ENCODE measurements at regions not wholly inside any gene's neighbourhood (a gene's known extent, or its start where the extent isn't known, plus 50 kb on each side); places are given as distances from the start of the nearest gene placed in this dataset.

DNA sequence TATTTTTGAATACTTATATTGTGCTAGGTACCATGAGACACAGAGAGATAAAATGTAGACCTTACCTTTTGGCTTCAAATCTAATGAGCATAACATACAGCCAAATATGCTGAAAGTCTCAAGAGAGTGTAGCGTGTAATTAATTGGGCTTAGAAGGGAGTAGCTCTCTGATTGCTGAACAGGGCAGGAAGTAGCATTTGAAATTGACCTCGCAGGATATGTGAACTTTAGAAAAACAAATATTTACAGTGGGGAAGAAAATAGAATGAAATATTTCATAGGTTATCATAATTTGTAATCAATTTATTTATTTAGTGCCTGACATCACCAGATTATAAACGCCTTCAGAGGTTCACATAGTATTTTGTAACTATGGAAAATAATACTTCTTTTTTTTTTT is 327.1 kb downstream of the RFC3 start:
- no peak overlapping the region for H2BK12ac ChIP-seq (ENCODE audit: low read length)
- no peak overlapping the region for H3K4me3 ChIP-seq (ENCODE audit: low read depth, low read length)
- no peaks in the 10 kb centered on the region for H3K79me1 ChIP-seq (ENCODE audit: low read length)
- no peak overlapping the region for H2AK5ac ChIP-seq (ENCODE audit: low read length)
- H3K36me3 ChIP-seq (ENCODE audit: control insufficient read depth in 1 of 2, insufficient read depth in 2 of 2, low read length in 2 of 2), result no peaks in the 10 kb centered on the region
- H3K9ac ChIP-seq (ENCODE audit: low read length), result no peak overlapping the region
- no peak for DNase-seq
- no peak overlapping the region for H2BK5ac ChIP-seq (ENCODE audit: low read depth, low read length, poor library complexity)
- H3K79me2 ChIP-seq (ENCODE audit: control insufficient read depth, insufficient read depth, low read length, poor library complexity), result no peaks in the 10 kb centered on the region
- H3K27ac ChIP-seq (ENCODE audit: low read depth, low read length), result no peak overlapping the region
- WGBS (ENCODE audit: extremely low coverage, insufficient coverage, insufficient read length), result no CpG with 5 or more reads among the region's 3 CpGs
- H4K8ac ChIP-seq (ENCODE audit: low read depth, low read length), result no peak overlapping the region
- H3K4ac ChIP-seq (ENCODE audit: low read depth, low read length), result no peak overlapping the region
- H4K12ac ChIP-seq (ENCODE audit: low read depth, low read length), result no peak overlapping the region
- H4K91ac ChIP-seq (ENCODE audit: low read depth, low read length), result no peak overlapping the region
- no peak overlapping the region for H2BK120ac ChIP-seq (ENCODE audit: insufficient read depth, low read length, poor library complexity)
- no peaks in the 10 kb centered on the region for H3K27me3 ChIP-seq (ENCODE audit: insufficient read depth, low read length)
- H3K23ac ChIP-seq (ENCODE audit: low read length), result no peak overlapping the region
- no peaks in the 10 kb centered on the region for H3K9me3 ChIP-seq (ENCODE audit: insufficient read depth, low read depth, low read length)
- H3K4me1 ChIP-seq (ENCODE audit: control insufficient read depth in 1 of 2, insufficient read depth in 2 of 2, low read length in 2 of 2), result no peaks in the 10 kb centered on the region
- H2AFZ ChIP-seq (ENCODE audit: insufficient read depth, low read length, poor library complexity), result no peak overlapping the region
- H3K4me2 ChIP-seq (ENCODE audit: low read length), result no peak overlapping the region
- H3K18ac ChIP-seq (ENCODE audit: low read length), result no peak overlapping the region
- H3K14ac ChIP-seq (ENCODE audit: low read length), result no peak overlapping the region

DNA sequence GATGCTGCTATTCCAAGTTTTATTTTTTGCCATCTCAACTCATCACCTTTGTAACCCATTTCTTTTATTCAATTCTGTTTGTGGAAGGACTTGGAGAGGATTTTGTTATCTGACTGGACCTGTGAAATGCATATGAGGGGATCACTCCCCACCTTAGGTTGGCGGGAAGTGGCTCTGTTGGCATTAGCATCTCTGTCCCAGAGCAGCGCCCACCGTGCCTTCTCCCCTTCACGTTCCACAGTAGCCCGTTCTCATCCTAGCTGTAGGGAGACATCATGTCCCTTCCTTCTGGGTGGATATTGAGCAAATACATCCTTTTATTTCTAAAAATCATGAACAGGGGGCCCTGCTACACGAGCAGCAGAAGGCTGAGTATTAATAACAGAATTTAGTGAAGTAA is 330.4 kb downstream of the RFC3 start:
- no peaks in the 10 kb centered on the region for H3K27me3 ChIP-seq (ENCODE audit: insufficient read depth, low read length)
- no peaks in the 10 kb centered on the region for H3K79me1 ChIP-seq (ENCODE audit: low read length)
- no peak overlapping the region for H4K12ac ChIP-seq (ENCODE audit: low read depth, low read length)
- H2BK120ac ChIP-seq (ENCODE audit: insufficient read depth, low read length, poor library complexity), result no peak overlapping the region
- H3K4me1 ChIP-seq (ENCODE audit: control insufficient read depth in 1 of 2, insufficient read depth in 2 of 2, low read length in 2 of 2), result no peaks in the 10 kb centered on the region
- H3K9ac ChIP-seq (ENCODE audit: low read length), result no peak overlapping the region
- no peaks in the 10 kb centered on the region for H3K36me3 ChIP-seq (ENCODE audit: control insufficient read depth in 1 of 2, insufficient read depth in 2 of 2, low read length in 2 of 2)
- H3K9me3 ChIP-seq (ENCODE audit: insufficient read depth, low read depth, low read length), result no peaks in the 10 kb centered on the region
- H3K23ac ChIP-seq (ENCODE audit: low read length), result no peak overlapping the region
- no peak overlapping the region for H3K18ac ChIP-seq (ENCODE audit: low read length)
- H3K79me2 ChIP-seq (ENCODE audit: control insufficient read depth, insufficient read depth, low read length, poor library complexity), result no peaks in the 10 kb centered on the region
- no peak overlapping the region for H3K4ac ChIP-seq (ENCODE audit: low read depth, low read length)
- H2BK12ac ChIP-seq (ENCODE audit: low read length), result no peak overlapping the region
- H3K14ac ChIP-seq (ENCODE audit: low read length), result no peak overlapping the region
- WGBS (ENCODE audit: extremely low coverage, insufficient coverage, insufficient read length), result no CpG with 5 or more reads among the region's 6 CpGs
- no peak overlapping the region for H2BK5ac ChIP-seq (ENCODE audit: low read depth, low read length, poor library complexity)
- H3K4me2 ChIP-seq (ENCODE audit: low read length), result no peak overlapping the region
- no peak overlapping the region for H2AK5ac ChIP-seq (ENCODE audit: low read length)
- no peak overlapping the region for H4K91ac ChIP-seq (ENCODE audit: low read depth, low read length)
- H3K4me3 ChIP-seq (ENCODE audit: low read depth, low read length), result no peak overlapping the region
- H4K8ac ChIP-seq (ENCODE audit: low read depth, low read length), result no peak overlapping the region
- DNase-seq, result no peak
- no peak overlapping the region for H3K27ac ChIP-seq (ENCODE audit: low read depth, low read length)
- H2AFZ ChIP-seq (ENCODE audit: insufficient read depth, low read length, poor library complexity), result no peak overlapping the region

DNA sequence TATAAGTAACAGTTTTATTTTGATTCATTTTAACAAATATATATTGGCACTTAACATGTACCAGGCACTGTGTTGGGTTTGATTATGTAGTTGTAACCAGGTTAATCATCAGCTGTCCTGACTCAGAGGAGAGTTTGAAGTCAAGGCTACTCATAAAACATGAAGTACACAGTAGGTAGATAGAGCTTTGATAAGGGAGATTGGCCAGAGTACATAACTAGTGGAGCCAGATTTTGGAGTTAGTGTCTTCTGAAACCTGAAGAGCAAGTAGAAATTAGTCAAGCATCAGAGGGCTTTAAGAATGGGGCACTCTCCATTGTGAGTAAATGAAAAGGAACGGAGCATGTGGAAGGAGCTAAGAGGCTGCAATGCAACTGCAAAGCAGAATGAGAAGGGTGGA is 333.9 kb downstream of the RFC3 start:
- DNase-seq, result peak; percentile 21 to 80
- Histone ChIP-seq H3K9me3 (ENCODE audit: insufficient read depth, low read depth, low read length) (no peaks in the 10 kb centered on the region), H3K4me1 (ENCODE audit: control insufficient read depth in 1 of 2, insufficient read depth in 2 of 2, low read length in 2 of 2) (peaks cover 5 to 6% of the 10 kb centered on the region in 2 experiments), H3K23ac (ENCODE audit: low read length) (no peak overlapping the region), H3K79me1 (ENCODE audit: low read length) (peaks cover 4% of the 10 kb centered on the region), H3K27me3 (ENCODE audit: insufficient read depth, low read length) (no peaks in the 10 kb centered on the region), H3K14ac (ENCODE audit: low read length) (no peak overlapping the region), H3K9ac (ENCODE audit: low read length) (no peak overlapping the region), H4K8ac (ENCODE audit: low read depth, low read length) (no peak overlapping the region), H2BK12ac (ENCODE audit: low read length) (no peak overlapping the region), H3K36me3 (ENCODE audit: control insufficient read depth in 1 of 2, insufficient read depth in 2 of 2, low read length in 2 of 2) (no peaks in the 10 kb centered on the region), H2AK5ac (ENCODE audit: low read length) (no peak overlapping the region), H2BK120ac (ENCODE audit: insufficient read depth, low read length, poor library complexity) (no peak overlapping the region), H3K4me2 (ENCODE audit: low read length) (no peak overlapping the region), H2AFZ (ENCODE audit: insufficient read depth, low read length, poor library complexity) (no peak overlapping the region), H4K12ac (ENCODE audit: low read depth, low read length) (no peak overlapping the region), H3K79me2 (ENCODE audit: control insufficient read depth, insufficient read depth, low read length, poor library complexity) (no peaks in the 10 kb centered on the region), H3K4me3 (ENCODE audit: low read depth, low read length) (no peak overlapping the region), H3K18ac (ENCODE audit: low read length) (no peak overlapping the region), H3K4ac (ENCODE audit: low read depth, low read length) (no peak overlapping the region), H4K91ac (ENCODE audit: low read depth, low read length) (no peak overlapping the region), H2BK5ac (ENCODE audit: low read depth, low read length, poor library complexity) (no peak overlapping the region), H3K27ac (ENCODE audit: low read depth, low read length) (no peak overlapping the region)
- no CpG with 5 or more reads among the region's 1 CpG for WGBS (ENCODE audit: extremely low coverage, insufficient coverage, insufficient read length)

DNA sequence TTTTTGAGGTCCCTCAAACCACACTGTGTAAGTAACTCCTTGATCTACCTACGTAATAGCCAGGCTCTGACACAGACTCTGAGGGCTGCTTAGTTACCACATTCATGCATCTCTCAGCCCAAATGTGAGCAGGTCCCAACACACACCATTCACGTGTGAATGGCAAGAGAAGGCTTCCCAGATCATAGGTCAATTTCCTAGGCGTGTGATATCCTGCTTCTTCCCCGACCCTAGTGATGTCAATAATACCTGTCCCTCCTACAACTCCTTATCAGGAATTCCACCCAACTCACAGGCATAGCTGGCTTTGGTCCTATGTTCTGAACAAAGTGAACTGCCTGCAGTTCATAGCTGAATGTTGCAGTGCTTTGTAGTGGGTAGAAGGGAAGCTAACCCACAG is 334.5 kb downstream of the RFC3 start:
- H3K4me1 ChIP-seq (ENCODE audit: control insufficient read depth in 1 of 2, insufficient read depth in 2 of 2, low read length in 2 of 2), result peaks cover 6% of the 10 kb centered on the region in 2 experiments
- no peaks in the 10 kb centered on the region for H3K27me3 ChIP-seq (ENCODE audit: insufficient read depth, low read length)
- no peak overlapping the region for H3K9ac ChIP-seq (ENCODE audit: low read length)
- no peak overlapping the region for H3K4me3 ChIP-seq (ENCODE audit: low read depth, low read length)
- H3K79me1 ChIP-seq (ENCODE audit: low read length), result peaks cover 4% of the 10 kb centered on the region
- DNase-seq, result no peak
- H3K14ac ChIP-seq (ENCODE audit: low read length), result no peak overlapping the region
- H3K4me2 ChIP-seq (ENCODE audit: low read length), result no peak overlapping the region
- no peak overlapping the region for H2BK5ac ChIP-seq (ENCODE audit: low read depth, low read length, poor library complexity)
- H3K36me3 ChIP-seq (ENCODE audit: control insufficient read depth in 1 of 2, insufficient read depth in 2 of 2, low read length in 2 of 2), result no peaks in the 10 kb centered on the region
- no CpG with 5 or more reads among the region's 4 CpGs for WGBS (ENCODE audit: extremely low coverage, insufficient coverage, insufficient read length)
- H4K12ac ChIP-seq (ENCODE audit: low read depth, low read length), result no peak overlapping the region
- no peak overlapping the region for H3K27ac ChIP-seq (ENCODE audit: low read depth, low read length)
- no peaks in the 10 kb centered on the region for H3K79me2 ChIP-seq (ENCODE audit: control insufficient read depth, insufficient read depth, low read length, poor library complexity)
- no peak overlapping the region for H2BK120ac ChIP-seq (ENCODE audit: insufficient read depth, low read length, poor library complexity)
- no peak overlapping the region for H2BK12ac ChIP-seq (ENCODE audit: low read length)
- no peak overlapping the region for H4K8ac ChIP-seq (ENCODE audit: low read depth, low read length)
- H3K18ac ChIP-seq (ENCODE audit: low read length), result no peak overlapping the region
- H3K9me3 ChIP-seq (ENCODE audit: insufficient read depth, low read depth, low read length), result no peaks in the 10 kb centered on the region
- H4K91ac ChIP-seq (ENCODE audit: low read depth, low read length), result no peak overlapping the region
- no peak overlapping the region for H3K23ac ChIP-seq (ENCODE audit: low read length)
- H3K4ac ChIP-seq (ENCODE audit: low read depth, low read length), result no peak overlapping the region
- no peak overlapping the region for H2AK5ac ChIP-seq (ENCODE audit: low read length)
- H2AFZ ChIP-seq (ENCODE audit: insufficient read depth, low read length, poor library complexity), result no peak overlapping the region

All from trophoblast cell (in vitro differentiated cells and primary cell).